CD4-positive, alpha-beta T cell treated with Interleukin-21 for 1 hour (primary cell): ENCODE measurements at regions not wholly inside any gene's neighbourhood (a gene's known extent, or its start where the extent isn't known, plus 50 kb on each side); places are given as distances from the start of the nearest gene placed in this dataset.

Experiments
- DNase-seq: peaks from one replicate; pipeline ENCODE4 v3.0.0-alpha.2; 2020

DNA sequence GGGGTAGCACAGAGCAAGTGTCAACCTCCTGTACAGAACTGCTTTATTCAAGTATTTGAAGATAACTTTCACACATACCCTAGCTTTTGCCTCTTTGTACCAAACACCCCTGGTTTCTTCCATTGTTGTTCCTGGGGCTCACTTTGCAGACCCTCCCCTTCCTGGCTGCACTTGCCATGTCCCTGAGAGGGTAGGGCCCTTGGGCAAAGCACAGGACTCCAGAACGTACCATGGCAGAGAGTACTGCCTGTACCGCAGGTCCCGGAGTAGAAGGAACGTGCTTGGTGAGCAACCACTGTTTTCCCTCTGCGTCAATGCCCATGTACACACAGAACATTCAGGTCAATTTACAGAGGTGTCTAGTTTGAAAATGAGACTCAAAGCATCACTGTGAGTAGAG, 290.4 kb downstream of the EN1 start:
- no peak for DNase-seq

DNA sequence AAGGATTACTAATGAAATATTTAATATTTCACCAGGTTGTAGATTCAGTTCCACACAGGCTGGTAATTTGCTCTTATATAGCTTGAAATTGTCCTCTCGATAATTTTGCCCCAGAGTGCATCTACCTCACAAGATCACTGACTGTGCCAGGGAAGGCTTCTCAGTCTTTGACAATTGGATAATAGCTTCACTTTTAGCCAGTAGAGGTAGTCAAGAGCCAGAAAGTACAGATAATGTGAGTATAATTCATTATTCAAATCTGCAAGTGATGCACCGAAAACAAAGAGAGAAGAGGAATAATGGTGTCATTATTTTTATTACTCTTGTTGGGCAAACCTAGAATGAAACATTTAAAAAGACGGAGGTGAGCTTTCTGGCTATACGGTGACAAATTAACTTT, 292.8 kb downstream of the EN1 start:
- no peak for DNase-seq

DNA sequence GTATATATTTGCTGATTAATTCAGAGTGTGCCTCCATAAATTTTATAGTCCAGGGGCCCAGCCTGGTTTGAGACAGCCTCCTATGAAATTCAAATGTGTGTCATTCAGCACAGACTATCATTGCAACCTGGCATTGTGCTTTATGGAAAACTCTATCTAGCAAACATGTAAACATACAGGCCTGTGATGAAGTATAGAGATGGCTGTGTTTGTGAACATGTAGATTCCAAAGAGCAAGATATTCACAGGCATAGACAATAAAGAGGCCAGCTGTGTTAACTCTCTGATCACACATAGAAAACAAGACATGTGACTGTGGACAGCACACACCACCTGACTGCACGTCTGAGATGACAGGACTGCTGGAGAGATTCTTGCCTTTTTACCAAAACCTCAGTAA, 297.9 kb downstream of the EN1 start:
- DNase-seq, result no peak

DNA sequence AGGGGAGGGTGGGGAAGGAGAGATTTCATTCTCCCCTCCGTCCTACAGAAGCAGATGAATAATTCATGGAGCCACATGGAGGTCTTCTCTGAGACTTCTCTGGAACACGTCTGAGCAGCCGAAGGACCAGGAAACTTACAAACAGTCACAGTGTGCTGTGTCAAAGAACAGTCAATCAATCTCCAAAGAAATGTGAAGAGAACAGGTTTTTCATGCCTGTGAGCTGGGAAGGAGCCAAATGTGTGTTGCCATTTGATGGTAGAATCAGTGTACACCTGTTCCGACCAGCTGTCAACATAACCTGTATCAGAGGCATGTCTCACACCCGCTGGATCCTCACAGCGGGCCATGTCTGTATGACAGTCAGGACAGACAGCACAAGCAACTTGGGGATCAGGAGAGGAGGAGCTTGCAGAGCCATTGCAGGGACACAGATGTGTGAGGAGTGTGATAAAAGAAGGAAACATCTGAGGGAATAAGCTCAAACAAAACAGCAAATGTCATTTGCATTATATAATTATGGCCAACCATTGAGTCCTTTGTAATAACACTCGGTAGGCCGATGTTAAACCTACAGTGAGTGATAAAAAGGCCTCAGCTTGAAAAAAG, 298.5 kb downstream of the EN1 start:
- DNase-seq, result no peak

DNA sequence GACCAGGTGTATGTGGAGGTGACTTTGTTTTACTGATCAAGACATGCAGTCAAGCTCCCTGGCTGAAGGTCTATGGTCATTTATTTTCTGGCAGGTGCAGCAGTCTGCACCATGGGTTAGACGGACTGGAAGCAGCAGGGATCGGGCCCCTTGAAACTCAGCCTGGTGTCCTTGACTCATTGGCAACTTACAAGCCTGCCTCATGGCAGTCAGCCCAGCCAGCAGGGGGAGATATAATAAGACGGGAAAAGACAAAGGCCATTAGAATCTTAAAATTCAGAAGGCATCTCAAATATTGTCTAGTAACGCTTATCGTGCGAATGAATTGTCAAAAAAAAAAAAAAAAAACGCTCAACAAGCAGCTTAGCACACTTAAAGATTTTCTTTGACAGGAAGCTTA, 308.2 kb downstream of the EN1 start:
- DNase-seq, result no peak

DNA sequence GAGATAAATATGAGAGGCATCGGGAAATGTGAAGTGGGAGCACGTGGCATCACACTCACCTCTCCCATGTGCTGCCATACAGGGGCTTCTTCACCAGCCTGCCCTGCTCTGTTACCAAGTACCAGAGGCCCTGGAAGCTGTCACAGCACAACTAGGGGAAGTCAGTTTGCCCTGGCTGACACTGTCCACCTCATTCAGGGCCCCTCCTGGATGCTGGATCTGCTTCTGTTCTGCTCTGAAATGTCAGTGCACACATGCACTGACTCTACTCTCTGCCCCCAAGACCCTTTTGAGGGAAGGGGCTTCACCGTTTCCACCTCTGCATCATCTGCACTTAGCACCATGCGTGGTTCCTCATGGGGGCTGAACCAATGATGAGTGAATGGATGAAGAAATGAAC, 311.1 kb downstream of the EN1 start:
- no peak for DNase-seq

DNA sequence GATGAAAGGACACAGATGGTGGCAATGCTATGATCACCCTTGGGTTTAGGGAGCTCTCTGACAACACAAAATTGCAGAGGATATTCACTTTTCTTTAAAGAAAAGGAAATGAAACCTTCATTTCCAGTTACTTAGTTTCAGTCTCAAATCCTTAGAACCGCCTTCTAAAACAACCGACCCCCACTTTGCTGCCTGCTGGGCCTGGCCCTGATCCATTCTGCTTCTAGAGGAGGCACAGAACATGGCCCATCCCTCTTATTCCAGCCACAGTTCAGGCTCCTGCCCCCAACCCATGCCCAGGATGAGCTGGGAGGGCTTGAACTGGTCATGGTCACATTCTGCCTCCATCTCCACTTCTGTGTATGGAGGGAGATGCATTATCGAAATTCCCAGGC, 311.6 kb downstream of the EN1 start:
- no peak for DNase-seq

DNA sequence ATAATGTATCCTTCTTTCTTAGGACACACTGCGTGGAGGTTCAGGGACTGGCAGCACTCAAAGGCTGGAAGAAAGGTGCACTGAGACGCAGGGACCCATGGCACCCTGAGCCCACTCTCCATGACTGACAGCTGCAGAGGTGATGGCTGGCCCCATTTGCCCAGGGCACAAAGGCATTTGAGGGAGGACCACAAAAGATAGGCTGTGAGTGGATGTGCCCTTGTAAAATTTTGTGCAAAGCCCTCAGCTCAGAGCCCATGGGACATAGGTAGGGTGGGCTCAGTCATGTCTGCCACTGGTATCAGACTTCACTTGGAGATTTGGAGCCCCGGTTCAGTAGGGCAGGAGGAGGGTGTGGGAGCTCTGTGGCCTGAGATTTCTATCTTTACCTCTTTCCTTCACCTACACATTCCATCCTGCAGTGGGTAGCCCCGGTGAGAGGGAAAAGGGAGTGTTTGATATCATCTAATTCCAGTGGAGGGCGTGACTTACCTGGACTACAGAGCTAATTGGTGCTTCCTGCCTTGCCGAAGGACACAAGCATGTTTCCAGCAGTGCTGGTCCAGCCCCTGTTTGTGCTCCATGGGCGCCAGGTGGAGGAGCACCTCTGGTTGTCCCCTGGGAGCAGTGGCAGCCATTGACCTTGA, 312.2 kb downstream of the EN1 start:
- no peak for DNase-seq

DNA sequence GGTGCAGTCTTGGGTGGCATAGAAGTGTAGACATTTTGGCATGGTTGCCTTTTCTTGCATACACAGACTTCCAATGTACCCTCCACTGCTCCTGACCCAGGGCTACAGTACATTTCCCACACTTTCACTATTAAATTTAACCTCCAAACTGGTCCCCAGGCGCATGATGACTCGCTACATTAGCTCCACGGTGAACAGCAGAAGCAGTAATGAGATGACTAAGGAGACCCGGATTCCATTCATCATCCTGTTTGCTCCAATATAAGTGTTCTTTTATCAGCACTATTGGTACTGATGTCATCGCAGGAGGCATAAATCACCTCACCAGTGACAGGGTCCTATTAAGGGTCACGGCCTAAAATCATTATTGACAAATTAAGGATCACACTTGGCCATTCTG, 316.5 kb downstream of the EN1 start:
- DNase-seq, result no peak

DNA sequence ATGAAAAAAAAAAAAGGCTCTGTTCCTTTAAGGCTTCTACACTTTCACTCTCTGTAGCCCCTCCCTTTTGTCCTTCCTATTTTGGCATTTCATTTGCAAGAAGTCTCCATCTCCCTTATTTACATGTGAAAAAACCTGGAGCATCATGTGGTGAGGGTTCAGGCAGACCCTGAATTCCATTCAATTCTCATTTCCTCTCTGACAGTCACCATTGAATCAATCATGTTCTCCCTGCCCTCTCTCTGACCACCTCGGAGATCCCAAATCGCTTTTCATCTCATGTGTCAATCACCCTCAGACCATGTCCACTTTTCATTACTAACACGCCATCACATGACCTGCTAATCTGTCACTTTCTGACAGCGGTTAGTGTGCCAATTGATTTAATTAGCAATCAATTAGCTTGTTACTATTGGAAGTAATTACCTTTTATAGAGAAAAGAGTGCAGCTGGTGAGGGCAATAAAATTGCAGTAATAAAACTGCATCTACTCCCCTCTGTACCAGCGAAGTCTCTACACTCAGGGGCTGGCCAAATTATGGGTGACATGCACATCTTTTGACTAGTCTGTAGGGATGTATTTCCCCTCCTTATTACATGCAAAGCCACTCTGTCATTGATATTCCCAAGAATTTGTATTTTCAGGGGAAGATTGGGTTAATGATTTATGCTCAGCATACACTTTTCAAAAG, 317.4 kb downstream of the EN1 start:
- DNase-seq, result no peak

DNA sequence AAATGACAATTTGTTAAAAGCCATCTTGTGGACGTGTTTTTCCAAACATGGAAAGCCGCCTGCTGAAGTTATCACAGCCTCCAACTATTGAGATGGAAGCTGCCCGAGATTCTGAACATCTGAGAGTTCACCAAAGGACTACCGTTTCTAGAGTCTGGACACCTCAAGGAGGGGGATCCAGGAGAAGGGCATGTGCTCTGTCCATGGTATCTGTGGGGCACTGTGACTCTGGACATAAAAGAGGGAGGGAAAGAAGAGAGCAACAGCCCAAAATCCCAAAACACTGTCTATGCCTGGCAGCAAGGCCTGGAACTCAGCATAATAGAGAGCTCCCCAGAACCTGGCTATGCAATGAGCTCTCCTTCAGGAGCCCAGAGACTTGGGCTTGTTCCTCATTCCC, 319.9 kb downstream of the EN1 start:
- no peak for DNase-seq

DNA sequence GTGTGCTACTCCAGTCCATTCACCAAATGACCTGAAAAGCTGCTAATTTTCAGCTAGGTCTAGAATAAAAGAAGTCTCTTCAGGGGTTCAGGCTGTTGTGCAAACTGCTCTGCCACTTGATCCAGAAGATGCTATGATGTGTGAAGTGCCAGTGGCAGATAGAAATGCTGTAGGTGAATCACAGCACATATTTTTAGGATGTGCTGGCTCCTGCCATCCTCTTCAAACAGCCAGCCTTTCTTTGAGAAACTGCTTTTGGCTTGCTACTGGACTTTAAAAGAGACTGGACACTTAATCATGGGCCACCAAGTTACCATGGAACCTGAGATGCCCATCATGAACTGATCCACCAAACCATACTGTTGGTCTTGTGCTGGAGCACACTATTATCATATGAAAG, 322.1 kb downstream of the EN1 start:
- no peak for DNase-seq

DNA sequence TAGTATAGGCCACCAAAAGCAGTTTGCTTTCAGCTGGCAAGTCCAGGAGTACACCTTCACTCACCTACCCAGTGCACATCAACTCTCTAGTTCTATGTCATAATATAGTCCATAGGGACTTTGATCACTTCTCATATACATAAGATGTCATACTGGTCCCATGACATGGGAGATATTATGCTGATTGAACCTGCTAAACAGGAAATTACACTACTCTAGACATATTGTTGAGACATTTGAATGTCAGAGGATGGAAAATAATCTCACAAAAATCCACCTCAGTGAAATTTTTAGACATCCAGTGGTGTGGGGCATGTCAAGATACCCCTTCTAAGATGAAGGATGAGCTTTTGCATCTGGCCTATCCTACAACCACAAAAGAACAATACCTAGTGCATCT, 322.5 kb downstream of the EN1 start:
- DNase-seq, result no peak

DNA sequence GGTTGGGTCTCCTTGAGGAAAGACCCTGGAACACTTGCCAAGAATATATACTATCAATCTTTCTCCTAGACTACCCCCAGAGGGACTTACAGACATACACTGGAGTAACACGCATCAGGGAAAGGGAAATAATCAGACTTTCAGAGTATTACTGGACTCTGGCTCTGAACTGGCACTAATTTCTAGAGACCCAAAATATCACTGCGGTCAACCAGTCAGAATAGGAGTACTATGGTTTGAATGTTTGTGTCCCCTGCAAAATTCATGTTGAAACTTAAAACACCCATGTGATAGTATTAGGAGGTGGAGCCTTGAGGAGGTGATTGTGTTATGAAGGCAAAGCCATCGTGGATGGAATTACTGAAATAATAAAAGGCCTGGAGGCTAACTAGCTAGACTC, 323.7 kb downstream of the EN1 start:
- no peak for DNase-seq

DNA sequence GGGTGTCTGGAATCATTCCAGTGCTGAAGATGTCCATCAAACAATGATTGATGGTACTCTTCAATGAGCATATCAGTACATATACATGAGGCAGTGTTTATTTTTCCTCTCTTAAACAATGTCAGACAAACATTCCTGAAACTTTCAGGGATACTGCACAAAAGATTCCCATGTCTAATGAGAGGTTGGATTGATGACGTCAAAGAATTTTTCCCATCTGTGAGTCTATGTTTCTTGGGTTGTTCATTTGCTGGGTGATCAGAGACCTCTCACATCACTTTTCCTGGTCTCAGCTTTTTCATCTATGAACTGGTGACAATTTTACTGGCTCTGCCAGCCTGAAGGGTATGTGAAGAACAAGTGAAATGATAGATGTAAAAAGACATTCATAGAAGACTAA, 325.5 kb downstream of the EN1 start:
- no peak for DNase-seq

DNA sequence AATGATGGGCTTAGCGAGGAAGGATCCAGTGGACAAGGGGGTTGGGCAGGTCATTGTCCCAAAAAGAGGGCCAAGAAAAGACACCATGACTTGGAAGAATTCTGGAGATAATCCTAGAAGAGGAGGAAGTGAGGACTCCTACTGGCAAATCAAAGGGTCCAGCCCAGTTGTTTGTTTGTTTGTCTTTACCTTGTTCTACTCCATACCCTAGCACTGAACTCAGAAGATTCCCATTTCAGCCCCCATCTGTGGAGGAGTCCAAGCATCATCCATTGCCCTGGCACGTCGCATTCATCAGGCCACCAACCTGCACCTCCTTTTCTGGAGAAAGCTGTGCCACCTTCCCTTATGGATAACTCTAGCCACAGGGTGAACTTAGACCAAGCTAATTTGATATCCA, 326.2 kb downstream of the EN1 start:
- DNase-seq, result no peak

DNA sequence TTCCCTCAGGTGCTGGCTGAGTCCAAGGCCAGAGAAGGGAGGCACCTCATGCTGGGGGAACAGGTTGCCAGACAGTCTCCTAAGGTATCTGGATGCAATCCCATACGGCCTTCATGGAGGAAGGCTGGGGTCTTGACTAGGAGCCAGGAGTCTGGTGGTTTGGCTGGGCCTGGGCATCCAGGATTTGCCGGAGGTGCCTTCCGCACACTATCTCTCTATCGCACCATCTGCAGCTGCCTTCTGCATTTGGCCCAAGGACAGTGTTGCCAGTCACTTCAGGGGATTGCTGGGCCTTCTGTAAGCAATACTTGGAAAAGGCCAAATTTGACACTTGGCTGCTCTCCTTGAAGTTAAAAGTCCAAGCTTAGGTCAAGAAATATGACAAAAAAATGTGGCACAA, 327.2 kb downstream of the EN1 start:
- no peak for DNase-seq

DNA sequence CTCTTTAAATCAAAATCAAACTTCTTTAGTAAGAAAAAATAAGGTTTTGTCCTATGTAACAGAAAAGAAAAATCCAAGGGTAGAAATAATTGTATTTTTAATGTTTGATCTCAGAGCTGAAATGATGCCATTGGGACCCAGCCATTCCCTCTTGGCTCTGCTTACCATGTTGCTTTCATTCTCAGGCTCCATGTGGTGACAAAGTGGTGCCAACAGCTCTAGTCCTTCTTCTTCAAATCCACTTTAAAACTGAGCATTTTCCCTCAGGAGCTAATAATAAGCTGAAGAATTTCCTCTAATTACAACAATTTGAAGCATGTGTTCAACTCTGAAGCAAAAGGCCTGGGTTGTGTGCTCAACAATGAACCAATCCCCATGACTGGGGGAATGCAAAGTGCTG, 327.9 kb downstream of the EN1 start:
- DNase-seq, result no peak

DNA sequence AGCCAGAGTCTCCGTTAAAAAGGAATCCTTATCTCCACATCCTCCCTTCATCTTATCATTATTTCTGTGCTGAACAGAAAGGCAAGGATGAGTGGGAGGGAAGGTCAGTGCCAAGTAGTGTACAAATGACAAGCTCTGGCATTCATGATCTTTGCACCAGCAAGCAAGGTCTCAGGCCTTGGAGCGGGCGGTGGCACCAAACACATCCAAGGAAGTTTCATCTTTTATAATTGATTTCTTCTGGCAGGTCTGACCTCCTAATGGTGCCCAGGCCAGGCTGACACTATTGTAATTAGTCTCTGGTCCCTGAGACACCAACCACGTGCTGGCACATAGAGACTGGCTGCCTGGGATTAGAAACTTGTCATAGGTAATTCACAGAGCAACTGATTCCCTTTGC, 336.6 kb downstream of the EN1 start:
- no peak for DNase-seq

DNA sequence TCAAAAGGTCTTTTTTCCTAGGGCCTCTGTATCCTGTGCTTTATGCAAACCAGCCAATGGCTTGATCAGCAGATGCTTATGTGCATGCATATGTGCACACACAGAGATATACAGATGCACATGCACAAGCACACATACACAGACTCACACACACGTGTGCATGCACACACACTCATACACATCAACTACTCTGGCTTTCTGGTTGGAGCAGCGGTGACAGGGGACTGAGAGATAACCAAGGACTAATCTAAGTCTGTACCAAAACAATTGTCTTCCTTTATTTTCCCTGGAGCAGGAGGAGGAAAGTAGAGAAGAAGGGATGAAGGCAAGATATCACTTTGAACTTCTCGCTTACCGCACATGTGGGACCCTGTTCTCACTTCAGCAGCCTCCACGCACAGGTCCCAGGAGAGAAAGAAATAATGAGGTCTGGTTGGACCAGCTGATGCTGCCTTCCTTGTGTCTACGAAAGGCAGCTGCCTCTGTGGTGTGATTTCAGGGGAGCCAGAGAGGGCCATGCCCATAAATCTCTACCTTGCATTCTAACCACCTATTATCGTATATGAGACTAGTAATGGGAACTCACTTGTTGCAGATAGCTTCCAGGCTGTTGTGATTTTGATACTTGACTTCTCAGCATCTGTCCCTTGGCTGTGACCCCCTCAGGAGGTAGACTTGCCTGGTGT, 338.0 kb downstream of the EN1 start:
- DNase-seq, result no peak

DNA sequence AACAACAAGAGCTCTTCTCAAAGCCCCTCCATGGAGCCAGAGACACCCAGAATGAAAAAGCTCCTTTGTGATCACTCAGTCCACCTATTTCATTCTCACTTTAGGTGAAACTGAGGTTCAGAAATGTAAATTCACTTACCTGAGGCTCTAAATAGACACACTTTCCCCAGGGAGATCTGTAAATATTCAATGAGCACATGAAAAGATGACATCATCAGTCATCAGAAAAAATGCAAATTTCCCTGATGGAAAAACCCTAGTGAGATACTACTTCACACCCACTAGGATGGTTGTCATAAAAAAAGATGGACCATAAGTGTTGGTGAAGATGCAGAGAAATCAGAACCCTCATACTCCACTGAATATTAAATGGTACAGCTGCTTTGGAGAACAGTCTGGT, 339.2 kb downstream of the EN1 start:
- DNase-seq, result no peak

DNA sequence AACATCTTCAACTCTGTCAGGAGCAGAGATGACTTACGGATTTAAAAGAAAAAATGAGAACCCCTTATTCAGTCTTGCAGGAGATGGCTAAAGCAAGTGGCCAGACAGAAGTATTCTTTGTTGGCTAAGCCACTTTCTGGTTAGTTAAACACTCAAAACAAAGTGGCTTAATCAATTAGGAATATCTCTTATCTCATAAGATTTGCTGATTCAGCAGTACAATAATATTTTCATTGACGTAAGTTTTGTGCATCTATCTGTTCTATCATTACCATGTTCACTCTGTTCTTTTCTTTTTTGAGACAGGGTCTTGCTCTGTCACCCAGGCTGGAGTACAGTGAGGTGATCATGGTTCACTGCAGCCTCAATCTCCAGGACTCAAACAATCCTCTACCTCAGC, 342.0 kb downstream of the EN1 start:
- no peak for DNase-seq

DNA sequence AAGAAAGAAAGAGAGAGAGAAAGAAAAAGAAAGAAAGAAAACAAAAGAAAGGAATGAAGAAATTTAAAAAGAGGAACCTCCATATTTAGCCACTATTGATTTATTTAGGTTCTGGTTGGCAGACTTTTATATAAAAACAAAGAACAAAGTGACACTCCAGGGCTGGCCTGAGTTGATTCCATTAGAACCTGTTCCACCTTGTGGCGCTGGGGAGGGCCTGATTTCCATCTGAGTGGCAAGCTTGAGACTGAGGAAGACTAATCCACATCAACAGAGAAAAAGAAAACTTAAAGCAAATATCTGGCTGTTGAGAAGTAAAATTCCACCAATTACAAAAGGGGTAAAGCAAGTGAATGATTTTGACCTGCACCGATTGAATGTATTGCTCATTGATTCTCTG, 345.3 kb downstream of the EN1 start:
- DNase-seq, result no peak

DNA sequence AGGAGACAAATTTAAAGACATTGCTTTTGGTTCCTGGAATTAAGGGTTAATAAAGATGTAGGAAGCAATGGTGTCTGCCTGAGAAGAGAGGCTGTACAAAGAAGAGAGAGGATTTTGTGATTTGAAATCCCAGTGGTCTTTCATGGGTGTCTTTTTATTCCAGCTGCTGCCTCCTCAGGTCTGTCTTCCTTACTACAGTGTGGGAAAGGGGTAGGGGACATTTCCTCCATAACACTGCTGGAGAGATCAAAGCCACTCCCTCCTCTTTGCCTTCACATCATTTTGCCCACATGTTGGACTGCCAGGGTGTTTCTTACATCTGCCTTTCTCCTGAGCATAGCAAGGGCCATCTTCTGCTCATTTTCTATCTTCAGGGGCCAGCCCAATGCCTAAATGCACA, 348.5 kb downstream of the EN1 start:
- no peak for DNase-seq
